Dermis microvascular lymphatic vessel endothelial cell (primary cell): ENCODE measurements at regions not wholly inside any gene's neighbourhood (a gene's known extent, or its start where the extent isn't known, plus 50 kb on each side); places are given as distances from the start of the nearest gene placed in this dataset.
"Not testable (repeated sequence)": the region's sequence is repeated elsewhere in the genome, so short reads cannot be mapped to it uniquely, and the experiment has no call there.

ENCODE experiments used
- DNase-seq, 2 donors: peaks; one replicate each; pipeline versions ENCODE4 v3.0.0 to v3.0.0-alpha.2; 2010; ENCODE audit warnings: low read depth in 2 of 2

GRCh38 chr11:23749762-23750430 is 747.0 kb upstream of the LUZP2 start:
- no peak for DNase-seq

GRCh38 chr11:23751280-23751679 is 745.6 kb upstream of the LUZP2 start:
- DNase-seq: no peak

DNA sequence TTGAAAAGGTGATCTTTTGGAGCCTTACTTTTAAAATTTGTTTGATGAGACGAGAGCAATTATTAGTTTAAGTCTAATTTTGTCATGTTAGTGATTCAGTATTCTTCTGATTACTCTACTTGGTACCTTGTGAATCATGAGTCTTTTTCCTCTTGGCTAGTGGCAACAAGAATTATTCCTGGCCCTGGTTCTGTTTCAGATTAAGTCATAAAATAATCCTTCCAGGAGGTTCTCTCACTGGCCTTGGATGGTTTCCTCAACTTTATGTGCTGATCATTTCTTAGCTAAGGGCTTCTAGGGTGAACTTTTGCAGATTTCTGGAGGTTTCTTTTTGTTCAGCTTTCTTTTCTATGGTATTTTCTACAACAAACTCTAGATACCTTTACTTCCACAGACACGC is 741.8 kb upstream of the LUZP2 start:
- no peak for DNase-seq

DNA sequence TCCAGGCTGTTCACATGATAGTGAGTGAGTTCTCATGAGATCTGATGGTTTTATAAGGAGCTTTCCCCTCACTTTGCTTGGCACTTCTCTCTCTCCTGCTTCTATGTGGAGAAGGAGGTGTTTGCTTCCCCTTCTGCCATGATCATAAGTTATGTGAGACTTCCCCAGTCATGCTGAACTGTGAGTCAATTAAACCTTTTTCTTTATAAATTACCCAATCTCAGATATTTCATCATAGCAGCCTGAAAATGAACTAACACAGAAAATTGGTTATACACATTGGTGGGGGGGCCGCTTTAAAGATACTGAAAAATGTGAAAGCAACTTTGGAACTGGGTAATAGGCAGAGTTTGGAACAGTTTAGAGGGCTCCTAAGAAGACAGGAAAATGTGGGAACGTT is 741.1 kb upstream of the LUZP2 start:
- DNase-seq: no peak

GRCh38 chr11:23759489-23759888 is 737.4 kb upstream of the LUZP2 start:
- no peak for DNase-seq

- no peak for DNase-seq
Observed at GRCh38 chr11:23764286-23764685, 732.6 kb upstream of the LUZP2 start.

DNA sequence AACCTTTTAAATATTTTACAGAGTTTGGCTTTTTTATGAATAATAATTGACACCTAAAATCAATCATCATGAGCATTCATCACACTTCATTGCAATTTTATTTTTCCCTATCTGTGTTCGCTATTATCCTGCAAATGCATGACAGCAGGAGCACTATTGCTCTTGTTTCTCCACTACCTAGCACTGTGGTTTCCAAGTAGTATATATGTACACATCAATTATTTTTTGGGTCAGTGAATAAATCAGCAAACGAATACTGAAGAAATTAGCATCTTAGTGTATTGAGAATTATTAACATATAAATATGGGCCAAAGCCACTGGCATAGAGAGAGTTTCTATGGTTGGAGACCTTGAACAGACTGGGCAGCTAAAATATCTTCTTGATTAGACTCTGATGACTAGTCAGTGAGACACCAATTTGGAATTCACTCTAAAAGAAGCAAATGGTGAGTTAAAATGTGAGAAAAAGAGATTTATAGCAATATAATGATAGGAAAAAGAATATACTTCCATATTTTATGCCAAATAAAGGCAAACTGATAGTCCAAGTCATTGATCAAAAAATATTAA is 731.1 kb upstream of the LUZP2 start:
- no peak for DNase-seq

DNA sequence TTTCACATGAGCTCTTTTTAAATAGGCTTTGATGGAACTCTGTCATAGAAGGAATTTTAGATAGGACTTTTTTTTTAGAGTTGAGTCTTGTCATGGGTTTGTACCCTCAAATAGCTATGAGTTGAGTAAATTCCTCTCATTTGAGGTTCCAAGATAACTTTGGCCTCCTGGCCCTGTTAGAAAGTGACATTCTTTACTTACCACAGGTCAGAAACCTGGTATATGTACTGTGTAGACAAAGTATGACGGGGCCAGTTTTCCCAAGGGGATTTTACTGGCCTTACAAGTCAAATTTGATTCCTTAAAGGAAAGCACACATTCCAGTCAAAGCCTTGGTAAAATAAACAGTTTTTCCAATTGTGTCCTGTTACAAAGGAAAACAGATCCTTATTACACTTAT is 729.3 kb upstream of the LUZP2 start:
- no peak for DNase-seq

DNA sequence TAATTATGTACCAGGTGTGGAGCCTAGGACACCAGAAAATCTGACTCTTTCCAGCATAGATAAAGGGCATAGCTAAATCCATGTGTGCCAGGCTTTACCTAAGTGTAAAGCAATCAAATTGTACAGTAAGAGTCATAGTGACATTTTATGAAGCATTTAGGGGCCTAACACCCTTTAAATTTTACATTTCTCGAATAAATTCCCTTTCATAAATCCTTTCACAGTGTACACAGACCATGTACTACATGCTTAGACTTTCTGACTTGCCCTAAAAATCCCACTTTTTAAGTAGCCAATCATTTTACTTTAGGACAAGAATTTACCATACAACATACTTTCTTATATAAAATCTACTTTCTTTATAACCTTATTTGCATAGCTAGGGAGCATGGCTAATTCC is 727.6 kb upstream of the LUZP2 start:
- no peak for DNase-seq

GRCh38 chr11:23772081-23772480 is 724.8 kb upstream of the LUZP2 start:
- DNase-seq: no peak

DNA sequence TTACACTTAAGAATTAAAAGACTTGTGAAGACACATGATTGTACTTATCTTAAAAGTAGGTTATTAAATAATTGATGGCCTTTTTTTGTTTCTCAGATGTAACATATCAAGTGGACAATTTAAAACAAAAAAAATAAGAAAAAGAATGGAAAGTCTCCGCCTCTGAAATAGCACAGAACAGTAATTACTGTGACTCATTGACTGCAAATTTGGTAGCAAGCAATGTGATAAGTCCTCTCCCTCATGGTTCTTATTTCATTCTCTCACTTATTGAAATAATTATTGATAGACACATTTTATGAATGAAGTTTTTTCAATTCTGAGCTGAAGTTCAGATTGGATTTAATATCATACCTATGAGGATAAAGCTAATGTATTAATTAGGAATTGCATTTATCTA is 717.9 kb upstream of the LUZP2 start:
- DNase-seq: no peak

- no peak for DNase-seq
Observed at GRCh38 chr11:23780231-23780630, 716.6 kb upstream of the LUZP2 start.

DNA sequence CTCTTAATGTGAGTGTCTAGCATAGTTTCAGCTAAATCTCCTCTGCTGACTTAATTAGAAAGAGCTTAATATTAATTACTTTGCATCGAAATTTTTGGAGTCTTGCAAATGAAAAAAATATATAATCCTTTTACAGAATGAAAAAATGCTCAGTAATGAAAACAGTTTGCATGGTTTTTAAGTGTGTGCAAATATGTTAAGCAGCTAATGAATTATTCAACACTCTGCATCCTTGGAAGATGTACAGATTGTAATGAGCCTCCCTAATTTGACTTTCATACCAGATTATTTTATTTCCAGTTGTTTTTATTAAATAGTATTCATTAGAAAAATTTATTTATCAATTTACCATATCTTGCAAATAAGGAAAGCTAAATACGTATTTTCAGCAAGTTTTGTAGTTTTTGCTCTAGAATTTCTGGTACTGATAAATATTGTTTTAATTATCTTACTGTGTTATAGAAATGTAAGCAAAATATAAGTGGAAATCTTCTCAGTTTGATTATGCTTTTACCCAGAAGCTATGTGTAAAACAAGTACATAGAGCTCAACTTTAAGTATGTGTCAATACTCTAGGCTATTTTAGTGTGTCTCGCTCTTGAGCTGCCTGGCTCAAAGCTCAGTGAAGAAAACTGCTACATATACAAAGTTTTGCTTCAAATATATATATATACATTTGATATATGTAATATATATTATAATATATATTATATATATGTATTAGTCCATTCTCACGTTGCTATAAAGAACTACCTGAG is 714.9 kb upstream of the LUZP2 start:
- DNase-seq: no peak

DNA sequence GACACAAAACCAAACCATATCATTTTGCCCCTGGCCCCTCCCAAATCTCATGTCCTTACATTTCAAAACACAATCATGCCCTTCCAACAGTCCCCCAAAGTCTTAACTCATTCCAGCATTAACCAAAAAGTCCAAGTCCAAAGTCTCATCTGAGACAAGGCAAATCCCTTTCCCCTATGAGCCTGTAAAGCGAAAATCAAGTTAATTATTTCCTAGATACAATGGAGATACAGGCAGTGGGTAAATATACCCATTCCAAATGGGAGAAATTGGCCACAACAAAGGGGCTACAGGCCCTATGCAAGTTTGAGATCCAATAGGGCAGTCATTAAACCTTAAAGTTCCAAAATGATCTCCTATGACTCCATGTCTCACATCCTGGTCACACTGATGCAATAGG is 709.9 kb upstream of the LUZP2 start:
- DNase-seq: not testable (repeated sequence)

DNA sequence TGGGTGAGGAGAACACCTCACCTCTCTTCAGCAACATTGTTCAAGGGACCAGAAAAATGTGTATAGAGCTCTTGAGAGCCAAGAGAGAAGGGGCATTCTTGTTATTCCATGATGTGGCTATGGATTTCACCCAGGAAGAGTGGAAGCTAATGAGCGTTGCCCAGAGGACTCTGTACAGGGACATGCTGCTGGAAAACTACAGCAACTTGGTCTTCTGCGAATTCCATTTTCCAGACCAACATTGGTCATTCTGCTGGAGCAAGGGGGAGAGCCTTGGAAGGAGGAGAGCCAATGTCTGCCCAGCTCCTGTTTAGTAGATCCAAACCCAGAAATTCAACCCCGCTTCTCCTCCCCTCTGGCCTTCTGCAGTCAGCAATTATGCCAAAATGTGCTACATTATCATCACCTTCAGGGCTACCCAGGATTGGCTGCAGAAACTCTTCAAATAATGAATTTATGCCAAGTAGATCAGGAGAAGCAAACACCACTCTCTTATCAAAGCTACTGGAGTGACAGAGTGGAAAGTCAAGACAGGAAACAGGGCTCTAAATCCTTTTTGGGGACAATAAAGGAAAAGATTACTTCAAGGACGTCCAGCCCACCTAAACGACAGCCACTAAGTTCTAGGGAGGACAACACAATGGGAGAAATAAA is 707.5 kb upstream of the LUZP2 start:
- DNase-seq: no peak

DNA sequence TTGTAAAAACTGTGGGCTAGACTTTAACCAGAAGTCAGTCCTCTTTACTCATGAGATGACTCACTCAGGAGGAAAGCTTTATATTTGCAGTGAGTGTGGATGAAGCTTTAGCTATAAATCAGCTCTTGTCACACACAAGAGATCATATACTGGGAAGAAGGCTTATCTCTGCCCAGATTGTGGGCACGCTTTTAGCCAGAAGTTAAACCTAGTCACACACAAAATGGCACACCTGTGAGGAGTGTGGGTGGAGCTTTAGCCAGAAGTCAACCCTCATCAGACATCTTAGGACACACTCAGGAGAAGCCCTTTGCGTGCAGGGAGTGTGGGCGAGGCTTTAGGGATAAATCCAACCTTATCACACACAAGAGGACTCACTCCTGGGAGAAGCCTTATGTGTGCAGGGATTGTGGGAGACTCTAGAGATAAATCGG is 706.9 kb upstream of the LUZP2 start:
- DNase-seq: no peak

DNA sequence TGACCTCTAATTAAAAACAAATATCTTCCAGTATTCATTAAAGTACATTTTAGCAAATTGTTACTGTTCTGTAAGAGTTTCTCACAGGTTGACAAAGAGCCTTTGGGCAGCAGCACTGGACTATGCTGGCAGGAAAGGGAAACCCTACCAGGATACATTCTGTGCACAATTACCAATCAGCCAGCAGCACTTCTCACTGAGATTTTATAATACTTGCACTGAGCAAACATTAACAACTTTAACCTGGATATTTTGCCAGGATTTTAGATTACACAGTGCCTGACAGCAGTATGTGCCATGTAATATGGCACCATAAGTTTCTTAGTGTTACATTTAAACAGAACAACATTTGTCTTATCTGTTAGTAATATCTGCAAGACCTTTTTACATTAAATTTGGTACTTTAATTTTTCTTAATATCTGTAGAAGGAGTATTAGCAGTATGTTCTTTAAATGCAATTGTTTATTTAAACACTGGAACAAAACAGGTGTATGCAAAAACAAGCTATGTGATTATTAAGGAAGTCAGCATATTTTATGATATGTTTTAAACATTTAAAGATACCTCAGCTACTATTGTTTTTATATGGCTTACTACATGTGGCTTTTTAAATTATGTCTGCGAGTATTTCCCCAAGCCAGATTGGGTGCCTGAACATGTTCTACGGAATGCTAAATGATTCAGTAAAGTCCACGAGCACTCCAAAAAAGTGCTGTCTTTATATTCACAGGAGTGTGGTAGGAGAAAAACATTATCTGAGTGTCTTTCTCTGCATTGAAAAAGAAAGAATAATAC is 699.0 kb upstream of the LUZP2 start:
- DNase-seq: no peak

DNA sequence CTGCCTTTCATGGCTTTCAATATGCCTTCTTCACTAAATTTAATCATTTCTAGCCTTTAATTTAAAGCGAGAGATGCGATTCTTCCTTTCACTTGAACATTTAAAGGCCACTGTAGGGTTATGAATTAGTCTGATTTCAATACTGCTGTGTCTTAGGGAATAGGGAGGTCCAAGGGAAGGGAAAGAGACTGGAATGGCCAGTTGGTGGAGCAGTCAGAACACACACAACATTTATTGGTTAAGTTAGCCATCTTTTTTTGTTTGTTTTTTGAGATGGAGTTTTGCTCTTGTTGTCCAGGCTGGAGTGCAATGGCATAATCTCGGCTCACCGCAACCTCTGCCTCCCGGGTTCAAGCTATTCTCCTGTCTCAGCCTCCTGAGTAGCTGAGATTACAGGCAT is 662.5 kb upstream of the LUZP2 start:
- DNase-seq: peak in 1 of 2 donors; percentile 1

- no peak for DNase-seq
Observed at GRCh38 chr11:23836981-23837380, 659.9 kb upstream of the LUZP2 start.

GRCh38 chr11:23840872-23841271 is 656.0 kb upstream of the LUZP2 start:
- DNase-seq: no peak

DNA sequence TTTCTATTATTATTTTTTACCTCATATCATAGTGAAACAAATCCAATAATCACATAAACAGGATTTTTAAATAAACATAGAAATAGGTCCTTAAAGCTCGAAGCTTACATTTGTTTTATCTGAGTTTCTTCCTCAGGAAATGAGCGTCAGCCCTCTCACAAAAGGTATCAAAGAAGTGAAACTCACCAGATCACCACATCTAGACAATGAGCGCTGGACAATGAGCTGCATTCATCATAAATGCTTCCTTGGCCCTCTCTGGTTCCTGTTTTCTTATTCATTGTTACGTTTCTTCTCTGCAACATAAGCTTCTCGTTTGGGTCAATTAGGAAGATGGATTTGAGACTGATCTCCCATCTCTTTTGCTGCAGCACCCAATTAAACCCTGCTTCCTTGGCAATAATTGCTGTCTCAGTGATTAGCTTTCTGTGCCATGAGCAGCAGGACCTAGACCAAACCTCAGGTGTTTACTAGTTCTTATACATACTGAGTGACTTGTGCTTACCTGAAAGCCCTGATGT is 649.9 kb upstream of the LUZP2 start:
- no peak for DNase-seq
